ENCODE measurements at regions not wholly inside any gene's neighbourhood (a gene's known extent, or its start where the extent isn't known, plus 50 kb on each side); places are given as distances from the start of the nearest gene placed in this dataset.

DNA sequence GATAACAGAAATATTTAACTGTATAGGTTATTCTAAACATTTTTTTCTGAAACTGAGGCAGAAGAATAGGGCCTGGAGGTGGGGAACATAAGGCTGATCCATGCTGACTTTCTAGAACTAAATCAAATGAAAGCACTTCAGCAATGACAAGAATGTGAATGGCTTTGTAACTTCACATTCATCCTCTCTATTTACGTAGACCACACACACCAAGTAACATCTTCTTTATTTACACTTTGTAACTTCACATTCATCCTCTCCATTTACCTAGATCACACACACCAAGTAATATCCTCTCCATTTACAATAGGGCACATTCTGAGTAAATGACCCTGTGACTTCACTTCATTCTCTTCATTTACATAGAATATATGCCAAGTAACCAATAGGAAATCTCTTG lies 251.8 kb upstream of the CDH9 start:
- H3K9me3 ChIP-seq = no peaks in the 10 kb centered on the region
- no peaks in the 10 kb centered on the region for H3K36me3 ChIP-seq
- intact Hi-C loops (cut with DNase I; ENCODE audit: low total_unique reads) = no loop called here
- no peaks in the 10 kb centered on the region for H3K27me3 ChIP-seq
- TF ChIP-seq POLR2AphosphoS5 (IDR thresholded peaks at IDR 0.05) = no peak
- TF ChIP-seq CTCF (IDR thresholded peaks at IDR 0.05) = no peak
- no peak for TF ChIP-seq POLR2A (IDR thresholded peaks at IDR 0.05)
- no peaks in the 10 kb centered on the region for H3K4me1 ChIP-seq
- H3K27ac ChIP-seq = no peak overlapping the region
- H3K4me3 ChIP-seq = no peak overlapping the region
- no peak for DNase-seq (ENCODE audit: low spot score in 2 of 2)

- Histone ChIP-seq H3K4me3 (no peak overlapping the region), H3K27me3 (no peaks in the 10 kb centered on the region), H3K9me3 (no peaks in the 10 kb centered on the region), H3K4me1 (no peaks in the 10 kb centered on the region), H3K27ac (no peak overlapping the region), H3K36me3 (no peaks in the 10 kb centered on the region)
- intact Hi-C loops (cut with DNase I; ENCODE audit: low total_unique reads) = no loop called here
- no peak for TF ChIP-seq CTCF (IDR thresholded peaks at IDR 0.05)
- TF ChIP-seq POLR2AphosphoS5 (IDR thresholded peaks at IDR 0.05) = no peak
- TF ChIP-seq POLR2A (IDR thresholded peaks at IDR 0.05) = no peak
- no peak for DNase-seq (ENCODE audit: low spot score in 2 of 2)
Observed at GRCh38 chr5:27276119-27276518, 237.7 kb upstream of the CDH9 start.

DNA sequence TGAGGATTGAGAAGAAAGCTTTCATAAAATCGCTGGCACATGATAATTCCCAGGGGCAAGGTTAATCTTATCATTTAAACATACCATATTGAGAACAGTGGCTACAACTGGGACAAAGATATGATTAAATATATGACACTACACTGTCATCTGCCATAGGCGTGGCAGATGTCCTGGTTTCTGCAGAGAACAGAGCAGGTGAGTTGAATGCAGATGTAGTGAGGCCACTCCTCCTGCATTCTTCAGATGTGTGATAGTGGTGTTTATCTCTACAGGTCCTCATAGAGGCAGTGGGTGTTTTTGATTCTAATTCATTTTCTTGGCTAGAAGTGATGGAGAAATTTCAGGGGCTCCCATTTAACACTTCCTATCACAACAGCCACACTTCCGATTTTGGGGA lies 237.0 kb upstream of the CDH9 start:
- DNase-seq (ENCODE audit: low spot score in 2 of 2) = no peak
- no peaks in the 10 kb centered on the region for H3K9me3 ChIP-seq
- H3K4me1 ChIP-seq = no peaks in the 10 kb centered on the region
- TF ChIP-seq POLR2A (IDR thresholded peaks at IDR 0.05) = no peak
- TF ChIP-seq POLR2AphosphoS5 (IDR thresholded peaks at IDR 0.05) = no peak
- TF ChIP-seq CTCF (IDR thresholded peaks at IDR 0.05) = no peak
- H3K27ac ChIP-seq = no peak overlapping the region
- H3K36me3 ChIP-seq = no peaks in the 10 kb centered on the region
- H3K27me3 ChIP-seq = no peaks in the 10 kb centered on the region
- intact Hi-C loops (cut with DNase I; ENCODE audit: low total_unique reads) = no loop called here
- no peak overlapping the region for H3K4me3 ChIP-seq

GRCh38 chr5:27269766-27270165 lies 231.4 kb upstream of the CDH9 start:
- intact Hi-C loops (cut with DNase I; ENCODE audit: low total_unique reads) = no loop called here
- Histone ChIP-seq H3K36me3 (no peaks in the 10 kb centered on the region), H3K9me3 (no peaks in the 10 kb centered on the region), H3K4me1 (no peaks in the 10 kb centered on the region), H3K4me3 (no peak overlapping the region), H3K27me3 (no peaks in the 10 kb centered on the region), H3K27ac (no peak overlapping the region)
- no peak for DNase-seq (ENCODE audit: low spot score in 2 of 2)
- TF ChIP-seq CTCF (IDR thresholded peaks at IDR 0.05) = no peak
- TF ChIP-seq POLR2AphosphoS5 (IDR thresholded peaks at IDR 0.05) = no peak
- no peak for TF ChIP-seq POLR2A (IDR thresholded peaks at IDR 0.05)

DNA sequence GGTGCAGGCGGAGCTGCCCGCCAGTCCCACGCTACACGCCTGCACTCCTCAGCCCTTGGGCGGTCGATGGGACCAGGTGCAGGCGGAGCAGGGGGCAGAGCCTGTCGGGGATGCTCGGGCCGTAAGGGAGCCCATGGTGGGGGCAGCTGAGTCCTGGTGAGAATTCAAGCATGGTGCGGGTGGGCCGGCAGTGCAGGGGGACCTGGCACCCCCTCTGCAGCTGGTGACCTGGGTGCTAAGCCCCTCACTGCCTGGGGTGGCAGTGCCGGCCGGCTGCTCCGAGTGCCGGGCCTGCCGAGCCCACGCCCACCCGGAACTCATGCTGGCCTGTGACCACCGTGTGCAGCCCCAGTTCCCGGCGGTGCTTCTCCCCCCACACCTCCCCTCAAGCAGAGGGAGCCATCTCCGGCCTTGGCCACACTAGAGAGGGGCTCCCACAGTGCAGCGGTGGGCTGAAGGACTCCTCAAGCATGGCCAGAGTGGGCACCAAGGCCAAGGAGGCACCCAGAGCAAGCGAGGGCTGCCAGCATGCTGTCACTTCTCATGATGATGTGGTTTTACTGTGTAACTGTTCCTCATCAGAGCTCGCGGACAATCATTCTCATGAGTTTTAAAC lies 228.9 kb upstream of the CDH9 start:
- Histone ChIP-seq H3K4me1 (no peaks in the 10 kb centered on the region), H3K27me3 (no peaks in the 10 kb centered on the region), H3K4me3 (no peak overlapping the region), H3K36me3 (no peaks in the 10 kb centered on the region), H3K9me3 (peaks cover 13 to 14% of the 10 kb centered on the region in 2 donors), H3K27ac (no peak overlapping the region)
- no peak for DNase-seq (ENCODE audit: low spot score in 2 of 2)
- intact Hi-C loops (cut with DNase I; ENCODE audit: low total_unique reads) = no loop called here
- TF ChIP-seq POLR2A (IDR thresholded peaks at IDR 0.05) (no peak), CTCF (IDR thresholded peaks at IDR 0.05) (no peak), POLR2AphosphoS5 (IDR thresholded peaks at IDR 0.05) (no peak)
